Endothelial cell of umbilical vein (primary cell): ENCODE measurements at regions not wholly inside any gene's neighbourhood (a gene's known extent, or its start where the extent isn't known, plus 50 kb on each side); places are given as distances from the start of the nearest gene placed in this dataset. TPM values are rescaled to one million over a fixed set of nuclear protein-coding genes. Genes with fewer than 3 reads are reported as not detected.

Source experiments
- BruUV-seq: library from RNA; stranded (reverse); fragments of 400-500 nt; replicated peaks from 2 replicates; lab custom pipeline; 2021; lab: Mats Ljungman, UMichigan
- CTCF ChIA-PET: fragments of 300-600, 350-600 bp; sonication (Branson Sonifier 250); formaldehyde crosslinking; loops from one replicate; lab custom pipeline; 2021; ENCODE audit warnings: antibody characterized with exemption, inconsistent platforms; lab: Charles Lee
- POLR2A ChIA-PET: fragments of 300-600, 350-600 bp; sonication (Branson Sonifier 250); formaldehyde crosslinking; loops from one replicate; lab custom pipeline; 2021; ENCODE audit warnings: antibody characterized with exemption, inconsistent platforms; lab: Charles Lee
- DNase-seq: peaks from one replicate; pipeline ENCODE4 v3.0.0-alpha.2; 2011; ENCODE audit warnings: low read depth, low spot score
- FAIRE-seq: peaks from 2 replicates; lab custom pipeline; 2011; peaks lifted over from hg19 to GRCh38; lab: Jason Lieb, UNC
- H2AFZ ChIP-seq: 2 replicates; pipeline ENCODE4 v1.6.0; 2012; ENCODE audit warnings: low read depth, low read length, control low read depth, inconsistent platforms
- H3K27ac ChIP-seq: 2 replicates; pipeline ENCODE4 v1.5.1; 2011; ENCODE audit warnings: low read depth, mild to moderate bottlenecking, control low read depth, low read length, moderate library complexity; ENCODE audit not compliant: insufficient read depth
- H3K27me3 ChIP-seq, 2 experiments: 2 replicates each; pipeline versions ENCODE4 v1.6.0 to v1.6.1; 2011; ENCODE audit warnings: low read length in 2 of 2, mixed read lengths in 1 of 2; ENCODE audit not compliant: control insufficient read depth in 2 of 2, insufficient read depth in 2 of 2
- H3K36me3 ChIP-seq, 2 experiments: 2 replicates in 1 of 2; 3 replicates in 1 of 2; pipeline ENCODE4 v1.5.1; 2011; ENCODE audit warnings: low read length in 2 of 2, mild to moderate bottlenecking in 1 of 2, moderate library complexity in 1 of 2; ENCODE audit not compliant: control insufficient read depth in 2 of 2, insufficient read depth in 2 of 2; ENCODE audit errors: extremely low read depth in 1 of 2
- H3K4me1 ChIP-seq: 3 replicates; pipeline ENCODE4 v1.5.1; 2011; ENCODE audit warnings: mild to moderate bottlenecking, low read length; ENCODE audit not compliant: control insufficient read depth, insufficient read depth; ENCODE audit errors: extremely low read depth
- H3K4me2 ChIP-seq: 2 replicates; pipeline ENCODE4 v1.6.1; 2011; ENCODE audit warnings: low read length, control low read depth, mixed read lengths; ENCODE audit not compliant: insufficient read depth
- H3K4me3 ChIP-seq, 3 experiments: fragments of 200-600 bp in 1 of 3; sonication (generic), shearing (Covaris generic) in 1 of 3; replicated peaks in 1 of 3; 2 replicates each; pipeline ENCODE4 v1.5.1; 2011 to 2016; ENCODE audit warnings: control low read depth in 3 of 3, low read length in 3 of 3, mild to moderate bottlenecking in 2 of 3, inconsistent platforms in 1 of 3, low read depth in 1 of 3, moderate library complexity in 1 of 3; ENCODE audit not compliant: insufficient read depth in 1 of 3
- H3K79me2 ChIP-seq: 2 replicates; pipeline ENCODE4 v1.6.0; 2012; ENCODE audit warnings: low read length, inconsistent platforms; ENCODE audit not compliant: control insufficient read depth, insufficient read depth
- H3K9ac ChIP-seq: replicated peaks from 2 replicates; pipeline ENCODE3; 2011; ENCODE audit warnings: low read length, control low read depth; ENCODE audit not compliant: insufficient read depth; ENCODE audit errors: extremely low read depth
- H3K9me1 ChIP-seq: replicated peaks from 3 replicates; pipeline ENCODE4 v1.6.0; 2011; ENCODE audit warnings: mild to moderate bottlenecking, low read length; ENCODE audit not compliant: control insufficient read depth, insufficient read depth; ENCODE audit errors: extremely low read depth
- H3K9me3 ChIP-seq: replicated peaks from 2 replicates; pipeline ENCODE4 v1.5.1; 2012; ENCODE audit warnings: low read length, inconsistent platforms; ENCODE audit not compliant: control insufficient read depth, insufficient read depth
- H4K20me1 ChIP-seq: replicated peaks from 2 replicates; pipeline ENCODE3; 2011; ENCODE audit warnings: mild to moderate bottlenecking, low read length; ENCODE audit not compliant: control insufficient read depth, insufficient read depth; ENCODE audit errors: extremely low read depth
- EZH2 ChIP-seq: IDR thresholded peaks from 2 replicates; pipeline ENCODE4 v1.6.1; 2012; ENCODE audit warnings: borderline replicate concordance, low read depth, mild to moderate bottlenecking, moderate library complexity, low read length, inconsistent platforms; ENCODE audit not compliant: severe bottlenecking
- FOS ChIP-seq: IDR thresholded peaks from 2 replicates; pipeline ENCODE4 v1.6.1; 2011; ENCODE audit warnings: mild to moderate bottlenecking, low read length, moderate library complexity, borderline replicate concordance; ENCODE audit not compliant: insufficient read depth
- GATA2 ChIP-seq: IDR thresholded peaks from 2 replicates; pipeline ENCODE4 v1.7.0; 2011; ENCODE audit warnings: low read depth, mild to moderate bottlenecking, moderate library complexity, mixed read lengths, low read length; ENCODE audit not compliant: insufficient read length, insufficient read depth
- JUN ChIP-seq: IDR thresholded peaks from 2 replicates; pipeline ENCODE4 v1.6.1; 2011; ENCODE audit warnings: borderline replicate concordance, low read depth; ENCODE audit not compliant: insufficient read length, insufficient read depth
- MYC ChIP-seq: IDR thresholded peaks from one replicate; pipeline ENCODE4 v1.6.1; 2011; ENCODE audit warnings: mild to moderate bottlenecking, low read depth, low read length
- POLR2A ChIP-seq: IDR thresholded peaks from 2 replicates; pipeline ENCODE4 v1.6.1; 2012; ENCODE audit warnings: low read depth, mild to moderate bottlenecking, control low read depth, low read length
- dilution Hi-C: fragments of 300-500 bp; cut with MboI; formaldehyde crosslinking; loops from one replicate; pipeline ENCODE4 v1.15.0; 2019; ENCODE audit warnings: low sequenced_read_pairs; ENCODE audit not compliant: extremely low pct_ligation_motif_present
- intact Hi-C: fragments of 100-400 bp; cut with micrococcal nuclease; formaldehyde crosslinking; loops from one replicate; pipeline ENCODE4 v1.10.0; 2022
- small RNA-seq: library from RNA; depleted of rRNA; stranded (forward); fragments of <200 nt; gene quantifications from one replicate; pipeline ENCODE3, GENCODE V24; 2012; ENCODE audit warnings: low replicate concordance, low read depth; ENCODE audit not compliant: insufficient read depth, insufficient read length
- TF ChIP-seq, protein P1 (sequence below), 2 donors: IDR thresholded peaks; 1 replicate in 1 of 2; 2 replicates in 1 of 2; pipeline ENCODE4 v1.5.1; 2011; ENCODE audit warnings: low read length in 2 of 2, mild to moderate bottlenecking in 2 of 2, moderate library complexity in 2 of 2, control low read depth in 1 of 2, inconsistent platforms in 1 of 2, low read depth in 1 of 2; ENCODE audit not compliant: insufficient read depth in 1 of 2; ENCODE audit errors: extremely low read depth in 1 of 2
- TF ChIP-seq, protein P2 (sequence below): IDR thresholded peaks from 2 replicates; pipeline ENCODE4 v1.6.1; 2011; ENCODE audit not compliant: insufficient read depth, insufficient read length

DNA sequence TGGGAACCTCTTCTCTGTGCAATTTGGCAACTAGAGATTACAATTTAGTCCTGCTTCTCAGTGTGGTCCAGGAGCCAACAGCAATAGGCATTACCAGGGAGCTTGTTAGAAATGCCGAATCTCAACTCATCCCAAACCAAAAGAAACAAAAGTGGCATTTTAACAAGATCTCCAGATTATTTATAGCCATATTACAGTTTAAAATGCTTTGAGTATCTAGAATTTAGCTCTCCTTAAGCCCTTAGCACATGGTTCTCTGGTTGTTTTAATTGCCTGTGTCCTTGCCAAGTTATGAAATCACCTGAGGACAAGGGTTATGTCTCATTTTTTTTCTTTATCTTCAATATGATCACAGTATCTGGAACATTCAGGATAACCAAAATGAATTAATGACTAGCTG, 51.6 kb upstream of the TAS2R1 start:
- BruUV-seq, result no TSS peak
- Histone ChIP-seq H2AFZ (no peak overlapping the region), H3K4me1 (no peaks in the 10 kb centered on the region), H3K36me3 (no peaks in the 10 kb centered on the region), H3K79me2 (no peaks in the 10 kb centered on the region), H3K4me3 (no peak overlapping the region), H3K9ac (no peak overlapping the region), H3K4me2 (no peak overlapping the region), H3K27me3 (no peaks in the 10 kb centered on the region), H4K20me1 (no peaks in the 10 kb centered on the region), H3K9me1 (no peaks in the 10 kb centered on the region), H3K9me3 (peaks cover 4% of the 10 kb centered on the region), H3K27ac (no peak overlapping the region)
- DNase-seq, result no peak
- intact Hi-C loops, result no loop called here
- FAIRE-seq, result no peak
- POLR2A ChIA-PET, result no interaction called here
- dilution Hi-C loops, result no loop called here
- TF ChIP-seq POLR2A, result no peak
- TF ChIP-seq, protein P1, sequence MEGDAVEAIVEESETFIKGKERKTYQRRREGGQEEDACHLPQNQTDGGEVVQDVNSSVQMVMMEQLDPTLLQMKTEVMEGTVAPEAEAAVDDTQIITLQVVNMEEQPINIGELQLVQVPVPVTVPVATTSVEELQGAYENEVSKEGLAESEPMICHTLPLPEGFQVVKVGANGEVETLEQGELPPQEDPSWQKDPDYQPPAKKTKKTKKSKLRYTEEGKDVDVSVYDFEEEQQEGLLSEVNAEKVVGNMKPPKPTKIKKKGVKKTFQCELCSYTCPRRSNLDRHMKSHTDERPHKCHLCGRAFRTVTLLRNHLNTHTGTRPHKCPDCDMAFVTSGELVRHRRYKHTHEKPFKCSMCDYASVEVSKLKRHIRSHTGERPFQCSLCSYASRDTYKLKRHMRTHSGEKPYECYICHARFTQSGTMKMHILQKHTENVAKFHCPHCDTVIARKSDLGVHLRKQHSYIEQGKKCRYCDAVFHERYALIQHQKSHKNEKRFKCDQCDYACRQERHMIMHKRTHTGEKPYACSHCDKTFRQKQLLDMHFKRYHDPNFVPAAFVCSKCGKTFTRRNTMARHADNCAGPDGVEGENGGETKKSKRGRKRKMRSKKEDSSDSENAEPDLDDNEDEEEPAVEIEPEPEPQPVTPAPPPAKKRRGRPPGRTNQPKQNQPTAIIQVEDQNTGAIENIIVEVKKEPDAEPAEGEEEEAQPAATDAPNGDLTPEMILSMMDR (IDR thresholded peaks at IDR 0.05; ENCODE audit: extremely low read depth in 1 of 2, insufficient read depth in 1 of 2, low read depth in 1 of 2, low read length in 2 of 2), result no peak
- TF ChIP-seq GATA2, result no peak
- TF ChIP-seq, protein P2, sequence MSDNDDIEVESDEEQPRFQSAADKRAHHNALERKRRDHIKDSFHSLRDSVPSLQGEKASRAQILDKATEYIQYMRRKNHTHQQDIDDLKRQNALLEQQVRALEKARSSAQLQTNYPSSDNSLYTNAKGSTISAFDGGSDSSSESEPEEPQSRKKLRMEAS, result no peak
- TF ChIP-seq FOS, result no peak
- no peak for TF ChIP-seq JUN
- TF ChIP-seq MYC, result no peak
- TF ChIP-seq EZH2, result no peak
- CTCF ChIA-PET, result no interaction called here

Small RNA genes lying in the stretch of these regions (small RNA-seq; reads per million reads assigned to genes)
- gene AC034229.5 (not detected), gene AC034229.6 (not detected), gene AC091905.3 (not detected), gene AC091905.4 (not detected), gene RNA5SP177 (not detected)
